ENCODE measurements at regions not wholly inside any gene's neighbourhood (a gene's known extent, or its start where the extent isn't known, plus 50 kb on each side); places are given as distances from the start of the nearest gene placed in this dataset.

GRCh38 chr2:61722800-61723199 lies 131.1 kb downstream of the FAM161A start:
- TF ChIP-seq, protein P1, sequence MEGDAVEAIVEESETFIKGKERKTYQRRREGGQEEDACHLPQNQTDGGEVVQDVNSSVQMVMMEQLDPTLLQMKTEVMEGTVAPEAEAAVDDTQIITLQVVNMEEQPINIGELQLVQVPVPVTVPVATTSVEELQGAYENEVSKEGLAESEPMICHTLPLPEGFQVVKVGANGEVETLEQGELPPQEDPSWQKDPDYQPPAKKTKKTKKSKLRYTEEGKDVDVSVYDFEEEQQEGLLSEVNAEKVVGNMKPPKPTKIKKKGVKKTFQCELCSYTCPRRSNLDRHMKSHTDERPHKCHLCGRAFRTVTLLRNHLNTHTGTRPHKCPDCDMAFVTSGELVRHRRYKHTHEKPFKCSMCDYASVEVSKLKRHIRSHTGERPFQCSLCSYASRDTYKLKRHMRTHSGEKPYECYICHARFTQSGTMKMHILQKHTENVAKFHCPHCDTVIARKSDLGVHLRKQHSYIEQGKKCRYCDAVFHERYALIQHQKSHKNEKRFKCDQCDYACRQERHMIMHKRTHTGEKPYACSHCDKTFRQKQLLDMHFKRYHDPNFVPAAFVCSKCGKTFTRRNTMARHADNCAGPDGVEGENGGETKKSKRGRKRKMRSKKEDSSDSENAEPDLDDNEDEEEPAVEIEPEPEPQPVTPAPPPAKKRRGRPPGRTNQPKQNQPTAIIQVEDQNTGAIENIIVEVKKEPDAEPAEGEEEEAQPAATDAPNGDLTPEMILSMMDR (IDR thresholded peaks at IDR 0.05; ENCODE audit: low read depth, low read length) = no peak
- DNase-seq (ENCODE audit: extremely low read depth, low read depth) = no peak

- TF ChIP-seq, protein P1 (IDR thresholded peaks at IDR 0.05; ENCODE audit: low read depth, low read length) = no peak
- DNase-seq (ENCODE audit: extremely low read depth, low read depth) = no peak
Observed at GRCh38 chr2:61722318-61722717, 131.5 kb downstream of the FAM161A start.

- DNase-seq (ENCODE audit: extremely low read depth, low read depth) = no peak
- TF ChIP-seq, protein P1 (IDR thresholded peaks at IDR 0.05; ENCODE audit: low read depth, low read length) = no peak
Observed at GRCh38 chr2:61721382-61721781, 132.5 kb downstream of the FAM161A start.

DNA sequence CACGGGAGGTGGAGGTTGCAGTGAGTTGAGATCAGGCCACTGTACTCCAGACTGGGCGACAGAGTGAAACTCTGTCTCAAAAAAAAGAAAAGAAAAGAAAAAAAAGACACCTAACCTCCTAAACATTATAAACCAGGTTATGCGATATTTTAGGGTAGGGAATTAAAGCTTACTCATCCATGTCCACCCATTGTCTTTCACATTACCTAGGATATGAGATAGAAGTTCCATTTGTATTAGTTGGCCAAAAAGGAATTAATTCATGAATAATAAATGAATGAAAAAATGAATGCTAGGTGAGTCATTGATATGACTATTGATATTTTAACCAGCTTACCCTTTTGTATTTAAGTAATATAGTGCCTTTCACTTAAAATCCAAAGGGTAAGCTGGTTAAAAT lies 132.9 kb downstream of the FAM161A start:
- TF ChIP-seq, protein P1 (IDR thresholded peaks at IDR 0.05; ENCODE audit: low read depth, low read length) = no peak
- DNase-seq (ENCODE audit: extremely low read depth, low read depth) = no peak

- DNase-seq (ENCODE audit: extremely low read depth, low read depth) = no peak
- TF ChIP-seq, protein P1 (IDR thresholded peaks at IDR 0.05; ENCODE audit: low read depth, low read length) = no peak
Observed at GRCh38 chr2:61718965-61719364, 134.9 kb downstream of the FAM161A start.

- no peak for DNase-seq (ENCODE audit: extremely low read depth, low read depth)
- TF ChIP-seq, protein P1 (IDR thresholded peaks at IDR 0.05; ENCODE audit: low read depth, low read length) = no peak
Observed at GRCh38 chr2:61715506-61715905, 138.4 kb downstream of the FAM161A start.

DNA sequence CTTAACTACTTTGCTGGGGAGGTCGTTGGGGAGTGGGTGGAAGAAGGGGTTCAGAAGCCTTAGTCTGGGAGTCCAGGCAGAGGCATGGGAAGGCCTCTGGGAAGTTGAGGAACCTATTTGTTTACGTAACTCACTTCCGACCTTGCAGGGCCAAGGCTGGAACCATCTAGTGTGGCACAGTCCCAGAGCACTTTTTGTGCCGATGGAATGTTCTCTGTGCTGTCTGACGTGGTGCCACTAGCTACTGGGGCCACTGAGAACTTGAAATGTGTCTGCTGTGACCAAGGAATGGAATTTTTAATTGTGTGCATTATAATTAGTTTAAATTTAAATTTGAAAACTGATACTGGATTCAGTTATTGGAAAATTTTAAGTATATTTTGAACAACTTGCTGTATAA lies 139.7 kb downstream of the FAM161A start:
- DNase-seq (ENCODE audit: extremely low read depth, low read depth) = no peak
- TF ChIP-seq, protein P1 (IDR thresholded peaks at IDR 0.05; ENCODE audit: low read depth, low read length) = no peak
